Tibial artery (tissue), 4 donors: ENCODE measurements at regions not wholly inside any gene's neighbourhood (a gene's known extent, or its start where the extent isn't known, plus 50 kb on each side); places are given as distances from the start of the nearest gene placed in this dataset.

Experiments used
- DNase-seq, 2 donors: peaks; one replicate each; pipeline ENCODE4 v3.0.0-alpha.2; 2019
- H3K27ac ChIP-seq, 2 donors: fragments of 200-600 bp; sonication (generic) in 1 of 2; 1 replicate in 1 of 2; 2 replicates in 1 of 2; pipeline ENCODE4 v1.5.1; 2018 to 2019; ENCODE audit warnings: mild to moderate bottlenecking in 1 of 2
- H3K27me3 ChIP-seq, 2 donors: fragments of 200-600 bp; sonication (generic) in 1 of 2; one replicate each; pipeline versions ENCODE4 v1.5.1 to v1.6.0; 2016 to 2019
- H3K36me3 ChIP-seq, 3 donors: fragments of 200-600 bp; sonication (generic) in 2 of 3; one replicate each; pipeline ENCODE4 v1.5.1; 2016 to 2019; ENCODE audit warnings: mild to moderate bottlenecking in 2 of 3
- H3K4me1 ChIP-seq, 4 donors: fragments of 200-600 bp; sonication (generic) in 2 of 4; 1 replicate in 3 of 4; 2 replicates in 1 of 4; pipeline ENCODE4 v1.5.1; 2016 to 2019
- H3K4me3 ChIP-seq, 2 donors: fragments of 200-600 bp; sonication (generic) in 1 of 2; 1 replicate in 1 of 2; 2 replicates in 1 of 2; pipeline ENCODE4 v1.5.1; 2018 to 2019; ENCODE audit warnings: mild to moderate bottlenecking in 2 of 2
- H3K9me3 ChIP-seq, 3 donors: fragments of 200-600 bp; sonication (generic) in 1 of 3; one replicate each; pipeline ENCODE4 v1.5.1; 2016 to 2019
- intact Hi-C: fragments of 100-400 bp; cut with DNase I; formaldehyde crosslinking; loops from one replicate; pipeline ENCODE4 v1.15.0; 2023; ENCODE audit warnings: low total_unique reads
- TF ChIP-seq, protein P1 (sequence below), 2 experiments: fragments of 200-600 bp in 1 of 2; fragments of 450-650 bp in 1 of 2; IDR thresholded peaks; one replicate each; pipeline ENCODE4 v1.5.1; 2017 to 2019; ENCODE audit warnings: antibody characterized with exemption in 2 of 2, mild to moderate bottlenecking in 1 of 2, moderate library complexity in 1 of 2

DNA sequence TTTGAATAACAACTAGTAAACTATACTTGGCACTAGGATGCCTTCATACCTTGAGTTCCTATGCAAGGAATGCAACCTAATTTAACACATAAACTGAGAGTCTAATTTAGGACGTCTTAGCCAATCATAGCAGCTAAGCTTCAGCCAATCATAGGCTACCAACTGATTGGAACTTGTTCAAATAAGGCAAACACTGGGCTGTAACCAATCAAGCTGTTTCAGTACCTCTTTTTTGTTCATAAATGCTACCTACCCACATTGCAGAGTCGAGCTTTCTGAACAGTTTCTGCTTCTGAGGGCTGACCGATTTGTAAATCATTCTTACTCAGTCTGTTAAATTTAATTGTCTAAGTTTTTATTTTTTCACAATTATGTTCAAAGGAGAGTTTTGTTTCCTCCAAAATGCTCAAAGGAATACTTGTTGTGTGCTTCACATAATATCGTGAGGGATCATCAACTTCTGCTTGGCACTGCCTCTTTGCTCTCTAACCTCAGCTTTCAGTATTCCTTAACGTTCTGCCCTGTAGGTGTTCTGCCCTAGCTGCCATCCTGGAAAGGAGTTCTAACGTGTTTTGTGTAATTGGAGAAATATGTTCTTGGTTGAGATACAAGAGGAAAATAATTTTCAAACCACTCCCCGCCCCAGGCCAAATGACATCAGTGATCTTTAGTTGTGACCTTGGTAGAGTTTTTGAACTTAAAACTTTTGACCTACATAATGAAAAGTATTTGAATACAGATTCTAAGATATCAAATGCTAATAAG, 380.4 kb upstream of the MIS18BP1 start:
- Histone ChIP-seq H3K4me3 (no peak overlapping the region), H3K27ac (no peak overlapping the region), H3K27me3 (no peaks in the 10 kb centered on the region), H3K36me3 (no peaks in the 10 kb centered on the region), H3K4me1 (no peaks in the 10 kb centered on the region), H3K9me3 (no peaks in the 10 kb centered on the region)
- DNase-seq, result no peak
- TF ChIP-seq, protein P1, sequence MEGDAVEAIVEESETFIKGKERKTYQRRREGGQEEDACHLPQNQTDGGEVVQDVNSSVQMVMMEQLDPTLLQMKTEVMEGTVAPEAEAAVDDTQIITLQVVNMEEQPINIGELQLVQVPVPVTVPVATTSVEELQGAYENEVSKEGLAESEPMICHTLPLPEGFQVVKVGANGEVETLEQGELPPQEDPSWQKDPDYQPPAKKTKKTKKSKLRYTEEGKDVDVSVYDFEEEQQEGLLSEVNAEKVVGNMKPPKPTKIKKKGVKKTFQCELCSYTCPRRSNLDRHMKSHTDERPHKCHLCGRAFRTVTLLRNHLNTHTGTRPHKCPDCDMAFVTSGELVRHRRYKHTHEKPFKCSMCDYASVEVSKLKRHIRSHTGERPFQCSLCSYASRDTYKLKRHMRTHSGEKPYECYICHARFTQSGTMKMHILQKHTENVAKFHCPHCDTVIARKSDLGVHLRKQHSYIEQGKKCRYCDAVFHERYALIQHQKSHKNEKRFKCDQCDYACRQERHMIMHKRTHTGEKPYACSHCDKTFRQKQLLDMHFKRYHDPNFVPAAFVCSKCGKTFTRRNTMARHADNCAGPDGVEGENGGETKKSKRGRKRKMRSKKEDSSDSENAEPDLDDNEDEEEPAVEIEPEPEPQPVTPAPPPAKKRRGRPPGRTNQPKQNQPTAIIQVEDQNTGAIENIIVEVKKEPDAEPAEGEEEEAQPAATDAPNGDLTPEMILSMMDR (IDR thresholded peaks at IDR 0.05), result no peak
- intact Hi-C loops, result no loop called here

DNA sequence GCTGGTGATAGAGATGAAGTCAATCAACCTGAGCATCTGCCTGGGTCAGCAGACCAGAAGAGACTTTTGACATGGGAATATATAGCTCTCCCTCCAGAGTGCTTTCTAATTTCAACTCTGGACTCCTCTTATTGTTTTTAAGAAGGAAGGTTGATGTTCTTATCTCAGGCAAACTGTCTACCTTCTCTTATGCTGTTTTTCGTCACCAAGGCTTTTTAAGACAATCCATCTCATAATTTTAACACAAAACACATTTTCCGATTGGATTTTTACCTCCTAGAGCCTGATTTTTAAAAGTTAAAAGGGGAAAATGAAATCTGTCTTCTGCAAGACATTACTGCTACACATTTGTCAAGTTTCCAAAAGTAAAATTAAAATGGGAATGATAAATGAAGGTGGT, 368.7 kb upstream of the MIS18BP1 start:
- Histone ChIP-seq H3K4me1 (no peaks in the 10 kb centered on the region), H3K27me3 (no peaks in the 10 kb centered on the region), H3K4me3 (no peak overlapping the region), H3K36me3 (no peaks in the 10 kb centered on the region), H3K9me3 (no peaks in the 10 kb centered on the region), H3K27ac (no peak overlapping the region)
- TF ChIP-seq, protein P1 (IDR thresholded peaks at IDR 0.05), result no peak
- intact Hi-C loops, result no loop called here
- DNase-seq, result no peak

DNA sequence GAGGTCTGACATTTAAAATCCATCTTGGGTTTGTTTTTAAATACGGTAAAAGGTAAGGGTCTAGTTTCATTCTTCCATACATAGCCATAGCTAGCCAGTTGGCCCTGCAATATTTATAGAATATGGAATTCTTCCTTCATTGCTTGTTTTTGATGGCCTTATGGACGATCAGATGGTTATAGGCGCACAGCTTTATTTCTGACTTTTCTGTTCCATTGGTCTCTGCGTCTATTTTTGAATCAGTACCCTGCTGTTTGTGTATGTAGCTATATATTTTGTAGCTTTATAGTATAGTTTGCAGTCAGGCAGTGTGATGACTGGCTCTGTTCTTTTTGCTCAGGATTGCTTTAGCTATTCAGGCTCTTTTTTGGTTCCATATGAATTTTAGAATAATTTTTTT, 366.8 kb upstream of the MIS18BP1 start:
- Histone ChIP-seq H3K4me1 (no peaks in the 10 kb centered on the region), H3K27ac (no peak overlapping the region), H3K4me3 (no peak overlapping the region), H3K36me3 (no peaks in the 10 kb centered on the region), H3K9me3 (no peaks in the 10 kb centered on the region), H3K27me3 (no peaks in the 10 kb centered on the region)
- DNase-seq, result no peak
- intact Hi-C loops, result no loop called here
- TF ChIP-seq, protein P1 (IDR thresholded peaks at IDR 0.05), result no peak

DNA sequence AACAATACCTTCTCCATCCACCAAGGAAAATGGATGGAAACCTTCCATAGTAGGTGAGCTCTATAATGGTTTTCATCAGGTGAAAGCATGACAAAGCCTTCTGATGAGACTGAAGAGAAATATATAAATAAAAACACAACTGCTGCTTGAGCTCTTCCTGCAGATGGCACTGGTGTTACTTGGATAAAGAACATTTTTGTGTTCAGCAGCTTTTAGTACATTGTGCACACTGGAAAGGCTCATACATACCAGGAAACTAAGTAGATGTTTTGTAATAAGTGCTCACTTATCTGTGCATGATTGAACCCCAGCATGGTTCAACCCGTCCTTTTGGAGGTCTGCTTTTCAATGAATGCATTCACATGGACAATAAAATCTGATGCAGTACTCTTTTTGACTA, 357.3 kb upstream of the MIS18BP1 start:
- Histone ChIP-seq H3K4me1 (no peaks in the 10 kb centered on the region), H3K27me3 (no peaks in the 10 kb centered on the region), H3K27ac (no peak overlapping the region), H3K9me3 (no peaks in the 10 kb centered on the region), H3K36me3 (no peaks in the 10 kb centered on the region), H3K4me3 (no peak overlapping the region)
- DNase-seq, result no peak
- intact Hi-C loops, result no loop called here
- TF ChIP-seq, protein P1 (IDR thresholded peaks at IDR 0.05), result no peak

DNA sequence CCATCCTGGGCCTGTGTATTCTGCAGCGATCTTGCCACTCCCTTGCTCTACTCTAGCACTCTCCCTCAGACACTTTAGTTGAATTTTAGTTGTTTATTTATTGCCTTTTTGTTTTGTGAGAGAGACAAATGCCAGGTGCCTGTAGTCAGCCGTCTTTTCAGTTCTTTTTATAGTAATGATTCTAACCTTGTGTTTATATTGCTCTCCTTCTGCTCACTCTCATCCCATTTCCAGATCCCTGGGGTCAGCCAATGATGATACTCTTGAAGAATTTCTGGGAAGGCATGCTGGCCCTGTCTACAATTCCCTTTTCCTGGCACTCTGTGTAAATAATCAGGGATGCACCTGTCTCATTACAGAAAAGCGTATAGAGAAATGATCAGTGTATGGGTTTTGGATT, 334.1 kb upstream of the MIS18BP1 start:
- TF ChIP-seq, protein P1 (IDR thresholded peaks at IDR 0.05), result no peak
- intact Hi-C loops, result no loop called here
- Histone ChIP-seq H3K27me3 (no peaks in the 10 kb centered on the region), H3K4me1 (no peaks in the 10 kb centered on the region), H3K9me3 (peaks cover 0 to 4% (median 0%) of the 10 kb centered on the region in 3 donors), H3K4me3 (no peak overlapping the region), H3K27ac (no peak overlapping the region), H3K36me3 (no peaks in the 10 kb centered on the region)
- DNase-seq, result no peak
